MM.1S (cell line): ENCODE measurements at regions not wholly inside any gene's neighbourhood (a gene's known extent, or its start where the extent isn't known, plus 50 kb on each side); places are given as distances from the start of the nearest gene placed in this dataset.

Source experiments
- CTCF ChIP-seq: fragments of 300-600 bp; sonication (generic); IDR thresholded peaks from 2 replicates; pipeline ENCODE4 v1.5.1; 2016; ENCODE audit warnings: antibody characterized with exemption, low read length, mixed read lengths
- EZH2 ChIP-seq: fragments of 300-600 bp; sonication (generic); optimal IDR thresholded peaks from 2 replicates; pipeline ENCODE3; 2017; ENCODE audit warnings: low read depth, mild to moderate bottlenecking, antibody characterized with exemption, low read length, mixed read lengths
- EZH2phosphoT487 ChIP-seq: fragments of 300-600 bp; sonication (generic); IDR thresholded peaks from 2 replicates; pipeline ENCODE4 v1.6.1; 2018; ENCODE audit warnings: antibody characterized with exemption, low read length

DNA sequence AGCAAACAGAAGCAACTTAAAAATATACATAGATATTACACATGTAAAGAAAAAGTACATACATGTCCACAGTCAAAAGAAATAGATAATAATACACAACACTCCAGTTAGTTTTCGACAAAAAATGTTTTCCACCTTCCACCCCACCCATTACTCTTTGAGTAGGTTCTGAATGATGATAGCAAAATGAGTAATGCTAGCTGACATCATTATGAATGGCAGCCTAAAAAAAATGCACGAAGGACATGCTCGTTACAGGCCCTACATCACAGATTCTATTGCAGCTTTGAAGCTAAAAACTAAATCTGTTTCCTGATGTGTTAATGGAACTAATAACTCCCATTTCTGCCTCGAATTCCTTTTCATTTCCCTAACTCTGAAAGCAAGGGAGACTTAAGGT is 578.7 kb upstream of the NETO1 start:
- no peak for TF ChIP-seq CTCF
- no peak for TF ChIP-seq EZH2
- no peak for TF ChIP-seq EZH2phosphoT487
